HG03457 (cell line): ENCODE measurements at regions not wholly inside any gene's neighbourhood (a gene's known extent, or its start where the extent isn't known, plus 50 kb on each side); places are given as distances from the start of the nearest gene placed in this dataset.

Experiments
- ATAC-seq: cut with Tn5 transposase; IDR thresholded peaks from one replicate; pipeline ENCODE4 v1.9.1; 2021; ENCODE audit warnings: moderate number of reproducible peaks; ENCODE audit not compliant: unreplicated experiment

GRCh38 chr10:31586723-31587638 lies 268.0 kb downstream of the ZEB1 start:
- ATAC-seq: no peak

- no peak for ATAC-seq
Measured at GRCh38 chr10:31584876-31585275, 265.9 kb downstream of the ZEB1 start.

GRCh38 chr10:31584098-31584631 lies 265.1 kb downstream of the ZEB1 start:
- no peak for ATAC-seq

GRCh38 chr10:31583293-31583692 lies 264.3 kb downstream of the ZEB1 start:
- ATAC-seq: no peak

GRCh38 chr10:31582365-31583052 lies 263.5 kb downstream of the ZEB1 start:
- no peak for ATAC-seq

- no peak for ATAC-seq
Measured at GRCh38 chr10:31581741-31582323, 262.8 kb downstream of the ZEB1 start.

- no peak for ATAC-seq
Measured at GRCh38 chr10:31580646-31581045, 261.6 kb downstream of the ZEB1 start.
